ENCODE measurements at regions not wholly inside any gene's neighbourhood (a gene's known extent, or its start where the extent isn't known, plus 50 kb on each side); places are given as distances from the start of the nearest gene placed in this dataset.

GRCh38 chr6:170209354-170210025 is 81.4 kb downstream of the DLL1 start:
- H3K9me3 ChIP-seq (ENCODE audit: control insufficient read depth in 2 of 2, insufficient read depth in 1 of 2, low read depth in 1 of 2, low read length in 1 of 2), result no peaks in the 10 kb centered on the region
- DNase-seq, result no peak
- no peaks in the 10 kb centered on the region for H3K27me3 ChIP-seq (ENCODE audit: control insufficient read depth in 3 of 3, insufficient read depth in 3 of 3, low read length in 3 of 3)
- no peak overlapping the region for H3K4me3 ChIP-seq (ENCODE audit: low read depth in 1 of 3, low read length in 3 of 3)
- FAIRE-seq, result no peak
- no peak overlapping the region for H3K27ac ChIP-seq (ENCODE audit: low read depth in 1 of 3, low read length in 2 of 3)
- no peaks in the 10 kb centered on the region for H3K36me3 ChIP-seq (ENCODE audit: control insufficient read depth in 3 of 3, insufficient read depth in 2 of 3, low read depth in 1 of 3, low read length in 3 of 3)
- no peaks in the 10 kb centered on the region for H3K4me1 ChIP-seq (ENCODE audit: control insufficient read depth in 3 of 3, insufficient read depth in 2 of 3, low read depth in 1 of 3, low read length in 2 of 3)
- 80 to 86% (median 81%) methylated on average over 22 of the region's 22 CpGs for WGBS, 3 donors

GRCh38 chr6:170208651-170209353 is 82.1 kb downstream of the DLL1 start:
- 82 to 90% (median 85%) methylated on average over 18 of the region's 18 CpGs for WGBS, 3 donors
- Histone ChIP-seq H3K36me3 (ENCODE audit: control insufficient read depth in 3 of 3, insufficient read depth in 2 of 3, low read depth in 1 of 3, low read length in 3 of 3) (no peaks in the 10 kb centered on the region), H3K9me3 (ENCODE audit: control insufficient read depth in 2 of 2, insufficient read depth in 1 of 2, low read depth in 1 of 2, low read length in 1 of 2) (no peaks in the 10 kb centered on the region), H3K4me1 (ENCODE audit: control insufficient read depth in 3 of 3, insufficient read depth in 2 of 3, low read depth in 1 of 3, low read length in 2 of 3) (no peaks in the 10 kb centered on the region), H3K4me3 (ENCODE audit: low read depth in 1 of 3, low read length in 3 of 3) (no peak overlapping the region), H3K27me3 (ENCODE audit: control insufficient read depth in 3 of 3, insufficient read depth in 3 of 3, low read length in 3 of 3) (no peaks in the 10 kb centered on the region), H3K27ac (ENCODE audit: low read depth in 1 of 3, low read length in 2 of 3) (no peak overlapping the region)
- DNase-seq, result no peak
- FAIRE-seq, result no peak

- WGBS, 3 donors, result 88 to 90% (median 89%) methylated on average over 15 of the region's 15 CpGs
- Histone ChIP-seq H3K4me3 (ENCODE audit: low read depth in 1 of 3, low read length in 3 of 3) (no peak overlapping the region), H3K9me3 (ENCODE audit: control insufficient read depth in 2 of 2, insufficient read depth in 1 of 2, low read depth in 1 of 2, low read length in 1 of 2) (peaks cover 0 to 2% of the 10 kb centered on the region in 2 donors), H3K36me3 (ENCODE audit: control insufficient read depth in 3 of 3, insufficient read depth in 2 of 3, low read depth in 1 of 3, low read length in 3 of 3) (no peaks in the 10 kb centered on the region), H3K27ac (ENCODE audit: low read depth in 1 of 3, low read length in 2 of 3) (no peak overlapping the region), H3K27me3 (ENCODE audit: control insufficient read depth in 3 of 3, insufficient read depth in 3 of 3, low read length in 3 of 3) (no peaks in the 10 kb centered on the region), H3K4me1 (ENCODE audit: control insufficient read depth in 3 of 3, insufficient read depth in 2 of 3, low read depth in 1 of 3, low read length in 2 of 3) (no peaks in the 10 kb centered on the region)
- no peak for FAIRE-seq
- DNase-seq, result no peak
Measured at GRCh38 chr6:170208182-170208601, 82.7 kb downstream of the DLL1 start.

- H3K27ac ChIP-seq (ENCODE audit: low read depth in 1 of 3, low read length in 2 of 3), result no peak overlapping the region
- no peak overlapping the region for H3K4me3 ChIP-seq (ENCODE audit: low read depth in 1 of 3, low read length in 3 of 3)
- DNase-seq (no peak), FAIRE-seq (no peak)
- peaks cover 0 to 2% of the 10 kb centered on the region in 2 donors for H3K9me3 ChIP-seq (ENCODE audit: control insufficient read depth in 2 of 2, insufficient read depth in 1 of 2, low read depth in 1 of 2, low read length in 1 of 2)
- no peaks in the 10 kb centered on the region for H3K27me3 ChIP-seq (ENCODE audit: control insufficient read depth in 3 of 3, insufficient read depth in 3 of 3, low read length in 3 of 3)
- no peaks in the 10 kb centered on the region for H3K4me1 ChIP-seq (ENCODE audit: control insufficient read depth in 3 of 3, insufficient read depth in 2 of 3, low read depth in 1 of 3, low read length in 2 of 3)
- H3K36me3 ChIP-seq (ENCODE audit: control insufficient read depth in 3 of 3, insufficient read depth in 2 of 3, low read depth in 1 of 3, low read length in 3 of 3), result no peaks in the 10 kb centered on the region
- 79 to 86% (median 85%) methylated on average over 10 of the region's 10 CpGs for WGBS, 3 donors
Measured at GRCh38 chr6:170207586-170208181, 83.2 kb downstream of the DLL1 start.

GRCh38 chr6:170206851-170207431 is 83.9 kb downstream of the DLL1 start:
- Histone ChIP-seq H3K36me3 (ENCODE audit: control insufficient read depth in 3 of 3, insufficient read depth in 2 of 3, low read depth in 1 of 3, low read length in 3 of 3) (no peaks in the 10 kb centered on the region), H3K9me3 (ENCODE audit: control insufficient read depth in 2 of 2, insufficient read depth in 1 of 2, low read depth in 1 of 2, low read length in 1 of 2) (peaks cover 0 to 2% of the 10 kb centered on the region in 2 donors), H3K4me3 (ENCODE audit: low read depth in 1 of 3, low read length in 3 of 3) (no peak overlapping the region), H3K4me1 (ENCODE audit: control insufficient read depth in 3 of 3, insufficient read depth in 2 of 3, low read depth in 1 of 3, low read length in 2 of 3) (no peaks in the 10 kb centered on the region), H3K27ac (ENCODE audit: low read depth in 1 of 3, low read length in 2 of 3) (no peak overlapping the region), H3K27me3 (ENCODE audit: control insufficient read depth in 3 of 3, insufficient read depth in 3 of 3, low read length in 3 of 3) (no peaks in the 10 kb centered on the region)
- 70 to 84% (median 72%) methylated on average over 10 of the region's 10 CpGs for WGBS, 3 donors
- DNase-seq (no peak), FAIRE-seq (no peak)

GRCh38 chr6:170206317-170206621 is 84.6 kb downstream of the DLL1 start:
- H3K27me3 ChIP-seq (ENCODE audit: control insufficient read depth in 3 of 3, insufficient read depth in 3 of 3, low read length in 3 of 3), result no peaks in the 10 kb centered on the region
- no peak for FAIRE-seq

GRCh38 chr6:170205534-170206316 is 85.2 kb downstream of the DLL1 start:
- FAIRE-seq (no peak), DNase-seq (no peak)
- H3K4me3 ChIP-seq (ENCODE audit: low read depth in 1 of 3, low read length in 3 of 3), result no peak overlapping the region
- H3K27ac ChIP-seq (ENCODE audit: low read depth in 1 of 3, low read length in 2 of 3), result no peak overlapping the region
- no peaks in the 10 kb centered on the region for H3K36me3 ChIP-seq (ENCODE audit: control insufficient read depth in 3 of 3, insufficient read depth in 2 of 3, low read depth in 1 of 3, low read length in 3 of 3)
- peaks cover 0 to 2% of the 10 kb centered on the region in 2 donors for H3K9me3 ChIP-seq (ENCODE audit: control insufficient read depth in 2 of 2, insufficient read depth in 1 of 2, low read depth in 1 of 2, low read length in 1 of 2)
- no peaks in the 10 kb centered on the region for H3K27me3 ChIP-seq (ENCODE audit: control insufficient read depth in 3 of 3, insufficient read depth in 3 of 3, low read length in 3 of 3)
- H3K4me1 ChIP-seq (ENCODE audit: control insufficient read depth in 3 of 3, insufficient read depth in 2 of 3, low read depth in 1 of 3, low read length in 2 of 3), result no peaks in the 10 kb centered on the region
- 84 to 89% (median 87%) methylated on average over 14 of the region's 14 CpGs for WGBS, 3 donors

More at GRCh38 chr6:170206317-170206621, 84.6 kb downstream of the DLL1 start:
- WGBS, 3 donors, result 87 to 92% (median 92%) methylated on average over 4 of the region's 4 CpGs
- peaks cover 0 to 2% of the 10 kb centered on the region in 2 donors for H3K9me3 ChIP-seq (ENCODE audit: control insufficient read depth in 2 of 2, insufficient read depth in 1 of 2, low read depth in 1 of 2, low read length in 1 of 2)
- DNase-seq, result no peak
- no peaks in the 10 kb centered on the region for H3K36me3 ChIP-seq (ENCODE audit: control insufficient read depth in 3 of 3, insufficient read depth in 2 of 3, low read depth in 1 of 3, low read length in 3 of 3)
- no peaks in the 10 kb centered on the region for H3K4me1 ChIP-seq (ENCODE audit: control insufficient read depth in 3 of 3, insufficient read depth in 2 of 3, low read depth in 1 of 3, low read length in 2 of 3)
- H3K27ac ChIP-seq (ENCODE audit: low read depth in 1 of 3, low read length in 2 of 3), result no peak overlapping the region
- H3K4me3 ChIP-seq (ENCODE audit: low read depth in 1 of 3, low read length in 3 of 3), result no peak overlapping the region

GRCh38 chr6:170205126-170205525 is 85.8 kb downstream of the DLL1 start:
- no peaks in the 10 kb centered on the region for H3K36me3 ChIP-seq (ENCODE audit: control insufficient read depth in 3 of 3, insufficient read depth in 2 of 3, low read depth in 1 of 3, low read length in 3 of 3)
- H3K9me3 ChIP-seq (ENCODE audit: control insufficient read depth in 2 of 2, insufficient read depth in 1 of 2, low read depth in 1 of 2, low read length in 1 of 2), result peaks cover 0 to 2% of the 10 kb centered on the region in 2 donors
- peaks cover 0 to 4% (median 0%) of the 10 kb centered on the region in 3 donors for H3K27me3 ChIP-seq (ENCODE audit: control insufficient read depth in 3 of 3, insufficient read depth in 3 of 3, low read length in 3 of 3)
- WGBS, 3 donors, result 71 to 76% (median 74%) methylated on average over 6 of the region's 6 CpGs
- DNase-seq, result no peak
- no peak overlapping the region for H3K27ac ChIP-seq (ENCODE audit: low read depth in 1 of 3, low read length in 2 of 3)
- FAIRE-seq, result no peak
- no peak overlapping the region for H3K4me3 ChIP-seq (ENCODE audit: low read depth in 1 of 3, low read length in 3 of 3)
- H3K4me1 ChIP-seq (ENCODE audit: control insufficient read depth in 3 of 3, insufficient read depth in 2 of 3, low read depth in 1 of 3, low read length in 2 of 3), result no peaks in the 10 kb centered on the region

Data from small intestine (tissue), 7 donors.